ENCODE measurements at regions not wholly inside any gene's neighbourhood (a gene's known extent, or its start where the extent isn't known, plus 50 kb on each side); places are given as distances from the start of the nearest gene placed in this dataset.

DNA sequence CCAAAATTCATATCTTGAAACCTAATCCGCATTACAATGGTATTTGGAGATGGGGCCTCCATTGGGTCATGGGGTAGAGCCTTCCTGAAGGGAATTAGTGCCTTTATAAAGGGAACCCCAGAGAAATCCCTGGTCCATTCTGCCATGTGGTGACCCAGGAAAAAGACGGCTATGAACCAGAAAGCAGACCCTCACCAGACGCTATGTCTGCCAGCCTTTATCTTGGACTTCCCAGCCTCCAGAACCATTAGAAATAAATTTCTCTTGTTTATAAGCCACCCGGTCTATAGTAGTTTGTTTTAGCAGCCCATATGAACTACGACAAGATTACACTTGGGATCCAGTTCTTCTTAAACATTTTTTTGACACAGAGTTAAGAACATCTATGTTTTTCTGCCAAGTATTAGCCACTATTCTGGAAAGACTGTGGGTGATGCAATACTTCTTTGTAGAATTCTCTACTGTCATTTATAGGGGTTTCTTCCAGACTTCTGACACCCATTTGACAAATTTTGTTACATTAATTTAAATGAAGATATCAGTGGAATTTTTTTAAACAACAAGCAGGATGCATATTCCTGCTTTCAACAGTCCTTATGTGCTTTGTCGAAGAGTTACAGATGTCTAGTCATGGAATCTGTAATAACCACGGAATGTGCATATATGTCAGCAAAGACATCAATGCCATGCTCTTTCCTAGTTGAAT lies 572.4 kb downstream of the NR2F1-AS1 start:
- no peaks in the 10 kb centered on the region for H3K36me3 ChIP-seq (ENCODE audit: low read depth)
- DNase-seq (no peak), ATAC-seq (no peak)
- H3K9me3 ChIP-seq = no peaks in the 10 kb centered on the region
- TF ChIP-seq CTCF (IDR thresholded peaks at IDR 0.05) = no peak
- H3K4me3 ChIP-seq = no peak overlapping the region
- intact Hi-C loops (cut with DNase I, micrococcal nuclease) = no loop called here
- no peaks in the 10 kb centered on the region for H3K4me1 ChIP-seq (ENCODE audit: low read depth)

DNA sequence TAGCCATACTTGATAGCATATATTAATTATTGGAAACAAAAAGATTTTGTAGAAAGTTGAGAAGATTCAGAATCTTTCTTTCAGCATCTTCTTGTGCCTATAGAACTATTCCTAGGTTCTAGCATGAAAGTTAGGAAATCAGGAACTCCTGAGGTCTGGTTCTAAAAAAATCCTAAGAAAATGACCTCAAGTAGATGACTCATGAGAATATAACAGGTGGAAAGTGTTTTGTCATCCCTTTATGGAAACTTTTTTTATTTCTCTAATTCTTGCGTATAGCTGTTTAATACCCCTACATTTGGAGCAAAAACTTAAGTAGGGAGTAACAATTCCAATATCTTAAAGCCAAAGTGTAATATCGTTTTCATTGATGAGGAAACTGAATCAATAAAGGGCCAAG lies 574.1 kb downstream of the NR2F1-AS1 start:
- H3K4me3 ChIP-seq = no peak overlapping the region
- no peak for TF ChIP-seq CTCF (IDR thresholded peaks at IDR 0.05)
- no peak for ATAC-seq
- H3K4me1 ChIP-seq (ENCODE audit: low read depth) = no peaks in the 10 kb centered on the region
- intact Hi-C loops (cut with DNase I, micrococcal nuclease) = no loop called here
- no peak for DNase-seq
- no peaks in the 10 kb centered on the region for H3K9me3 ChIP-seq
- H3K36me3 ChIP-seq (ENCODE audit: low read depth) = no peaks in the 10 kb centered on the region

- Histone ChIP-seq H3K36me3 (ENCODE audit: low read depth) (no peaks in the 10 kb centered on the region), H3K4me1 (ENCODE audit: low read depth) (no peaks in the 10 kb centered on the region), H3K9me3 (no peaks in the 10 kb centered on the region), H3K4me3 (no peak overlapping the region)
- DNase-seq = no peak
- ATAC-seq = no peak
- no peak for TF ChIP-seq CTCF (IDR thresholded peaks at IDR 0.05)
- intact Hi-C loops (cut with DNase I, micrococcal nuclease) = no loop called here
These were observed 582.6 kb downstream of the NR2F1-AS1 start for GRCh38 chr5:92998456-92998855.

GRCh38 chr5:92994392-92994791 lies 586.6 kb downstream of the NR2F1-AS1 start:
- no peak for TF ChIP-seq CTCF (IDR thresholded peaks at IDR 0.05)
- DNase-seq (no peak), ATAC-seq (no peak)
- no peak overlapping the region for H3K4me3 ChIP-seq
- no peaks in the 10 kb centered on the region for H3K36me3 ChIP-seq (ENCODE audit: low read depth)
- H3K9me3 ChIP-seq = no peaks in the 10 kb centered on the region
- H3K4me1 ChIP-seq (ENCODE audit: low read depth) = no peaks in the 10 kb centered on the region
- intact Hi-C loops (cut with DNase I, micrococcal nuclease) = no loop called here

GRCh38 chr5:92992073-92992472 lies 588.9 kb downstream of the NR2F1-AS1 start:
- Histone ChIP-seq H3K4me3 (no peak overlapping the region), H3K9me3 (no peaks in the 10 kb centered on the region), H3K36me3 (ENCODE audit: low read depth) (no peaks in the 10 kb centered on the region), H3K4me1 (ENCODE audit: low read depth) (no peaks in the 10 kb centered on the region)
- intact Hi-C loops (cut with DNase I, micrococcal nuclease) = no loop called here
- ATAC-seq (no peak), DNase-seq (no peak)
- no peak for TF ChIP-seq CTCF (IDR thresholded peaks at IDR 0.05)

Measured in mucosa of descending colon (tissue), 3 donors.